Right renal pelvis (tissue), 4 donors: ENCODE measurements at regions not wholly inside any gene's neighbourhood (a gene's known extent, or its start where the extent isn't known, plus 50 kb on each side); places are given as distances from the start of the nearest gene placed in this dataset.

Experiments used
- DNase-seq, 4 donors: peaks; one replicate each; pipeline ENCODE4 v3.0.0-alpha.2; 2013; ENCODE audit warnings: low read depth in 4 of 4, low spot score in 3 of 4, missing footprints in 1 of 4

DNA sequence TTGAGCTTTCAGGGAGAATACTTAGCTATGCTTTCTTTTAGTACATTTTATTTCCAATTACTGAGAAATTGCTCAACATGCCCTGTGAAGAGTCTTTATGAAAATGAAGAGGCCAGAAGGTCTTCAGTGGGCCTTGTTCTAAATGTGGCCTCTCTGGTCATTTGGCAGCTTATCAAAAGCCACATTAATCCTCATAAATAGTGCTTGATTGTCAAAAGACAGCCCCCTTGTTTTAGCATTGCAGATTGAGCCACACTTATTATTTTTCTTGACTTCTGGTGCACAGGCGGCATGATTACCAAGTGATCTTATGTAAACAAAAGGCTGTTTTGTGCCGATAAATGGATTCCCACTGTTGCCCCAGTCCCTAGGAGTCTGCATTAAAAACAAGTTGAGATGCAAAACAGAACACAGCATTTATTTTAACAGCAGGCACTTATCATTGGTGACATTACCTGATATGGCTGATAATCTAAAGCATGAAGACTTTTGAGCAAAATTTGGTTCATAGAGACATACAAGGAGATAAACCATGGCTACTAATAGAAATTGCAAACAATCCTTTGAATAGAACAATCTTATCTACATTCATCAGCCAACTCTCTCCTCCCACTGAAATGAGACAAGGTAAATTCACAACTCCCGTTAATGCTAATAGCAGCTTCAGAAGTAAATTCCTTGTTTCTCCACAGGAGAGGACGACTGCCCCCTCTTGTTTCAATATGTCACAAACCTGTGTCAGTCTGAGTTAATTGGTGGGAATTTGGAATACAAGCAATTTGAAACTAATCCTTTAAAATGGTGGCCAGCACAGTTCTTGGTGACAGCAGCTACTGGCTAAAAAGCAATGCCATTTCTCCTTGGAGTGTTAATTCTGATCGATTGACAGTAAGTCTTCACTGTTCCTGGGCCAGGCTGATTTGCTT is 194.3 kb downstream of the NSUN3 start:
- DNase-seq: no peak

DNA sequence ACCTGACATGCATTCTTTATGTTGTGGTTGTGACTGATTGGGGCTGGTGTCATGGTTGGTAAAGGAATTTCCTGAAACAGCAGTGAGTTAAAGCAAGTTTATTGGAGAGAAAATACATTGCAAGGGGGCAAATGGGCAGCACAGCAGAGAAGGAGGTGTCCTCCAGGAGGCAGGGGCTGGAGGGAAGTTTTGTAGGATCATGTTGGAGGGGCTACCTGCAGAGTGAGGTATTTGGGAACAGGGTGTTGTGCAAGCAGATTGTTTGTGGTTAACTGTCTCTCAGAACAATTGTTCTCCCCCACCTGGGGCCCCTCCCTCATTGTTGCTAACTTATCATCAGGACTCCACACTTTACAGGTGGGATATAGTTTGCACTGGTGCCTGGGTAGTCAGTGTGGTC is 196.0 kb downstream of the NSUN3 start:
- no peak for DNase-seq

DNA sequence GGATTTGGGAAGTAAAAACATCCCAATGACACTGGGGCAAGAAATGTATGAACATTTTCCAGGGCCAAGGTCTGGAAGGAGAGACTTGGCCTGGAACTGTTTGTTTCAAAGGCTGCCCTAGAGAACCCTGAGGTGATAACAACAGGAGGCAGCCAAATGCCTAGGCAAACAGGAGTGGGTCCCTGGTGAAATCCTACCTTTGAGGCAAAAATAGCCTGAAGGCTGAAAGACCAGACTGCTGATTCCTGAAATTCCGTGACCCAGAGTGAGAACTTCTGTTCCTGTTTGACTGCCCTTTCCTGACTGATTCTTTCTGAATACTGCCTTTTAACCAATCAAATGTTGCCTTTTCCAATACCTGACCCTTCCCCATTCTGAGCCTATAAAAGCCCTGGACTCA is 196.4 kb downstream of the NSUN3 start:
- no peak for DNase-seq

DNA sequence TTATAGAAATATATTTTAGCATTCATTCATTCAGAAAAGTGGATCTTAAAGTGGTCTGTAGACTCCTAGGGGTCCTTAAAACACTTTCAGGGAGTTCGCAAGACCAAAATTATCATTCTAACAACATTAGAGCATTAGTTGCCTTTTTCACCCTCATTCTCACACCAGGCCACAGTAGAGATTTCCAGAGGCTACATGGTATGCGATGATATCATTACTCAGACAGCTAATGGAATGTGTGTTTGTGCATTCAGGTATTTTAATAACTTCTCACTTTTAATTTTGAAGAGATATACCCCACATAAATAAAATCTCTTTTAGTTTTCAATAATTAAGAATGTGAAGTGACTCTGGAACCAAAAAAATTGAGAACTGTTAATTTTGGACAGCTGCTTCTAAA is 206.9 kb downstream of the NSUN3 start:
- DNase-seq: no peak

DNA sequence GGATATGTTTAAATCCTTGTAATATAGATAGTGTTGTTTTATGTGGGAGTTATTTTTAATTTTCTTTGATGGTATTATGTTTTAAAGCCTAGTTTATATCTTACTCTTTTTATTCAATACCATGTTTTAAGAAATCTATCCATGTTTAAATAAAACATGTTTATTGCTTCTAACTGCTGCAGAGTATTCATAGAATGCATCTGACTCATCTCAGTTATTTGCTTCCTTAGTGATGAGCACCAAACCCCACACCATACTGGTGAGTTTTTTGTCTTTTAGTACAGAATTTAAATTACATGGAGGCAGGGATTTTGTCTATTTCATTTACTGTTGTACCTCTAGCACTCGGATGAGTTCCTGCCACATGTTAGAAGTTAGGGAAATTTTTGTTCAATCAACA is 209.2 kb downstream of the NSUN3 start:
- no peak for DNase-seq

DNA sequence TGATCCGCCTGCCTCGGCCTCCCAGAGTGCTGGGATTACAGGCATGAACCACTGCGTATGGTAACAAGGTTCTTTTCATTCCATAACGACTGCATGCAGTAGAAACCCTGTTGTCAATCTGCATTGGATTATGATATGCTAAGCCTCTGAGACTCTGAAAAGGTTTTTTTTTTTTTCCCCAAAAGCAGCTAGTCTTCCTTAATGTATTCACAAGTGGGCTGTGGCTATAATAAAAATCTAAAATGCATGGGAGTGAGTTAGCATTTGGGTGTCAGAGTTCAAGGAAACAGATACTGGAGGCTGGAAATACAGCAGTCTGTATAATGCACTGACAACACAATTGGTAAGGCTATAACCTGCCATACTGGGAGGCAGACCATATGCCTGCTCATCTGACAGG is 218.1 kb downstream of the NSUN3 start:
- DNase-seq: no peak

DNA sequence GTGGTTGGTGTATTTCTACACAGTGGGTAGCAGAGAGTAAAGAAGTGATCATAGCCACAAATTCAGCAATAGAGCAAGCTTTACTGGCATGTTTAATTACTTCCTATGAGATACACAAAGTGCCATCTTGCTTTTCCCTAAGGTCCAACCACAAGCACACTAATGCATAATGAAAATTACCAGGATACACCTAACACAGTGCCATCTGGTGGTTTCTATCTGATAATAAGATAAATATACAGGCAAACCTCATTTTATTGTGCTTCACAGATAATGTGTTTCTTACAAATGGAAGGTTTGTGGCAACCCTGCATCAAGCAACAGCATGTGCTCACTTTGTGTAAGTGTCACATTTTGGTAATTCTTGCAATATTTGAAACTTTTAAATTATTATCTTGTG is 223.0 kb downstream of the NSUN3 start:
- DNase-seq: no peak

DNA sequence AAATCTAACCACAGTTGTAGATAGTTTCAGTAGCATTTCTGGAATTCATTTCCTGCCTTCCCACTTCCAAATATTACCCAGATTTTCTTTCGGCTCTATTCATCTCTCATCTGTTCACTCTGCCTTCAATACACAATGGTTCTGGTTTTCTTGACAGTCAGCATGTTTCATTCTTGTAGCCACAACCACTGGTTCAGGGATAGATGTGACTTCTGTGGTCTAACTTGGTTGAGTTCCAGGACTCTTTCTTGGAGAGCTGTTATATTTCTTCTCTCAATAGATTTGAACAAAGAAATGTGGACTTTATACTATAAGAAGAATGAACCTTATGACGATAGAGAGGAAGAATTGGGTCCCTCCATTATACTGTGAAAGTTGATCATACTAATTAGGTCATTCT is 228.8 kb downstream of the NSUN3 start:
- no peak for DNase-seq

DNA sequence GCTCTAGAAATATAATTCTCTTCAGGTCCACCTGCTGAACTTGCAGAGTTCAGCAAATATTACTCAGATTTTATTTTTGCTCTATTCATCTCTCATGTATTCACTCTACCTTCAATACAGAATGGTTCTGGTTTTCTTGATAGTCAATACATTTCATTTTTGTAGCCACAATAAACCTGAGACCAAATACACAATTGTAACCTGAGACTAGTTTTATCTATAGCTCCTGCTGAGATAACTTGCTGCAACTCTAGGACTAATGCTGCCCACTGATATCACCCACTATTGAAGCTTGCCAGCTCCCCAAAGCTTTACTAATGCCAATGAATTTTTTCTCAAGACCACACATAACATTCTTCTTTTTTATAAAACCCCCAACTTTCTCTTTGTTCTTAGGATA is 229.3 kb downstream of the NSUN3 start:
- DNase-seq: no peak

DNA sequence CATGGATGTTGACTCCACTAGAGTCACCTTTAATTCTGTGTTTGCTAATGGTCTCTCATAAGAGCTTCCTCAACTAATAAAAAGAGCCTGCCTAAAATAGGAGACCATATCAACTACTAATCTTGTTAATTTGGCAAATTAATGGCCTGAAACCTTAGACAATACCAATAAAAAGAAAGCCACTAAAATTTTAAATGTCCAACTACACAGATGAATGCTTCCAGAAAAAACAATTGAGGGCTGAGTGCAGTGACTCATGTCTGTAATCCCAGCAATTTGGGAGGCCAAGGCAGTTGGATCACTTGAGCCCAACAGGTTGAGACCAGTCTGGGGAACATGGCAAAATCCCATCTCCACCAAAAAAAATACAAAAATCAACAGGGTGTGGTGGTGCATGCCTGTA is 230.9 kb downstream of the NSUN3 start:
- no peak for DNase-seq

DNA sequence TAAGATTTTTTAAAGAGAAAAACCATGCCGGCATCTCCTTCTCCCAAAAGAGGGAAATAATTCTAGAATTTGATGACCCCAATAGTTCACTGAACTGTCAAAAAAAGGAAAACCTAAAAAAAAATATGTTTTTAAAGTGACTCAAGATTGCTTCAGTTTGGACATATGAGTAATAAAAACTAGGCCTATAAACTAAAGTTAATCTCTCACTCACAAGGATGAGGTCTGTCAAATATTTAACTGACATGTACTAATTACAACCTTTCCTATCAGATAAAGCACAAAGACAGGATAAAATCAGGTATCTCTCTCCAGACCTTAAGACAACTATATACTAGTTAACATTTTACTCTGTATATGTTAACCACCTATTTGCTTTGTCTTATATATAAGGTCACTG is 231.9 kb downstream of the NSUN3 start:
- DNase-seq: no peak

DNA sequence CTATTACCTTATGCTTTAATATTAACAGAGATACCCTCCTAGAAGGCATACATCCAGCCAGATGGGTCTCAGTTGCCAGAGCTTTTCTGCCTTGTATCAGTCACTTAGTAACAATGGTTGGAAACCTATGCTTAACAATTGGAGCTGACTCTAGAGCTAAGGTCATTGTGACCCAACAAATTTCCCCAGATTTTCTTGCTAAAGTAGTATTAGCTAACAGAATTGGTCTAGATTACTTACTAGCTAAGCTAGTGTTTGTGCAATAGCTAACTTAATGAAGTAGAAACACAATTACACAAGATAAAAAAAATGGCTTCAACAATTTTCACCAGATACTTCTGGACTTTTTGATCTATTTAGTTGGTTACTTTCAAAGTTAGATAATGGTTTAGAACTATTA is 236.9 kb downstream of the NSUN3 start:
- DNase-seq: no peak

DNA sequence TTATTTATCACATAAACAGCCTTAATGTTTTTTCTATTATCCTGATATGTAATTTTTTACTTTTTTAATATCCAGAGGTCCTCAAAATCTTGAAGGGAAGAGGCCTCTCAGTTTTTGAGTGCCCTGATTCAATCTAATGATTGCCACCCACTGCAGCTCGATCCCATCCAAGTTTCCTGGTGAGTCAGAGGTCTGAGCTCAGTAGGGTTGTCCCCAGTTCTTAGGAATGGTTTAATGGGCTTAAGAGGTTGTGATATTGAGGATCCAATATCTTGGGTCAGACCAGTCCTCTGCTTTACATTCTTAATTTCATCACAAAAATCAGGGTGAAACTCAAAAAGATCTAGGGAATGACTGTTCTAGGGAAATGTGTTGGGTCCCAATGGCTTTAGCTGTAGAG is 238.5 kb downstream of the NSUN3 start:
- DNase-seq: no peak

DNA sequence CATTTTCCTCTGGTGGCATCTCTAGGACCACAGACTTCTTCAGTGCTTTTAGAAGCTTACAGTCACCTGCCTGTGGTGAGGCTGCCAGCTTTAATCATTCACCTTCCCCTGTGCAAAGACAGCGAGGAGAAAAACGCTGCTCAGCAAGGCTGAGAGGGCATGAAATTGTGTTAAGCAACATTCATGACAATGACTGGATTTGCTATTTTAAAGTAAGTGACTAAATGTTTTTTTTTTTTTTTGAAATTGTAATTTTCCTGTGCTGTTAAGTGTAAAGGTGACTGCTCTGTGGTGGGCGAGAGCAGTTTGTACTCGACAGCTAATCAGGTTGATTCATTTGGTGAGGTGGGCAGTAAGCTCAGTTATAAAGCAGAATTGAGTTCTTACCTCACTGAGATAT is 240.4 kb downstream of the NSUN3 start:
- DNase-seq: no peak

DNA sequence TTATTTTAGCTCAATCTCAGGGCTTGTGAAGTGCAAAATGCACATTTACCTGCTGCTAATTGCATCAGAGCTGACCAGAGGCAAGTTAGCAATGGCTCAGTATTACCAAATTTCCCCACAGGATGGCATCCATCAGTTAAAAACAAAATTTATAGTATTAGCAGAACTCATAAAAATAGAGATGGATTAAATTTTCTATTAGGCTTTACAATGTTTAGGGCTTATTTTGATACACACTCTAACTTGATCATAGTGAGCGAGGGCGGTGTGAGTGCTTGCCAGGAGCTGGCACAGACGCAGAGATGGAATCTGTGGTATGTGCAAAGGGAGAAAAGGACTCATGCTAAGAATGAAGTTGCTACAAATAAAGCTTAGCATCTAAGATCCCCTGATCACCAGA is 241.0 kb downstream of the NSUN3 start:
- DNase-seq: no peak

DNA sequence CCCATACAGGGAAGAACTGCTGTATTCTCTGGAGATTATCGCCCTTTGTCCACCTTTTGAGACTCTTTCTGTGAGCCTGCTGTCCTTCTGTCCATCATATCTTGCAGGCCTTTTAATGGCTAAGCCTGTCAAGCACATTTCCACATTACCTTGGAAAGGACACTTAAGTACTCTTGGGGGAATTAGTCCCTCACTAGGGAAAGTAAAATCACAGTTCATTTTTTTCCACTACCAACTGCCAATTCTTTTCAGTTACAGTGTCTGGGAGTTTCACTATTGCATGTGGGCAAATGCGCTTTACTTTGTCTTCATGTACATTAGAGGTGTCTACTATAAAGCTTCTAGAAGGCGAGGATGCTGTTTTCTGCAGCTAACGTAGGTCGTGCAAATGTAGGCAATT is 242.1 kb downstream of the NSUN3 start:
- no peak for DNase-seq

DNA sequence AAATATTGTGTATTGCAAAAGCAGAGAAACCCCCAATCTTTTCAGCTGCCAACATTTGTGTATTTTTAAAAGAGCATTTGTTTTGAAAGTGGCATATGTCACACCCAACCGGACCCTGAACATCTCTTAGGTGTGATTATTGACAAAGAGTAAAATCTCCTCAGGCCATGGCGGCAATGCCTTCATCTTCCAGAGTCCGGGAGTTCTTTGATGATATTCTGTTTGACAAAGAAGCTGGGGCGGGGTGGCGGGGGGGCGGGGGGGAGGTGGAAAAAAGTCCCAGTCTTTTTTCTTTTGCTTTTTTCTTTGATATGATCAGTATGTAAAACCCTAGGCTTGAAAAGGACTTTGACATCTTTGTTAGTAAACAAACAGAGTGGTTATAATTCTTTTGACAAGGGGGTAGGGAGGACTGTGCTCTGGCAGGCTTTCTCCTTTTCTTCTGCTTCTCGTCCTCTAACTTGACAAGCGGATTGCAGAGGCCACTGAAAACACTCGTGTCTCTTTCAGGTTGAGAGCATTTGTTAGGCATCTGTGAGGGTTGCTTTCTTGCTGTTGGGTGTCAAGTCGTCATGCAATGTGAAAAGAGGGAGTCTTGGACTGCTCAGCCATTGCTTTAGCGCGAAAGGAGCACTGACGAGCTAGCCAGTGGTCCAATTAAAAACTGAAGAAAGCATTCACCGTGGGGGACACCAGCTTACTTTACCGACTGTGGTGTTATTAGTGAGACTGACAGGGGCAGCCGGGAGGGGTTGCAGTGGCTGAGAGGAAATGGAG is 243.2 kb downstream of the NSUN3 start:
- DNase-seq: no peak

DNA sequence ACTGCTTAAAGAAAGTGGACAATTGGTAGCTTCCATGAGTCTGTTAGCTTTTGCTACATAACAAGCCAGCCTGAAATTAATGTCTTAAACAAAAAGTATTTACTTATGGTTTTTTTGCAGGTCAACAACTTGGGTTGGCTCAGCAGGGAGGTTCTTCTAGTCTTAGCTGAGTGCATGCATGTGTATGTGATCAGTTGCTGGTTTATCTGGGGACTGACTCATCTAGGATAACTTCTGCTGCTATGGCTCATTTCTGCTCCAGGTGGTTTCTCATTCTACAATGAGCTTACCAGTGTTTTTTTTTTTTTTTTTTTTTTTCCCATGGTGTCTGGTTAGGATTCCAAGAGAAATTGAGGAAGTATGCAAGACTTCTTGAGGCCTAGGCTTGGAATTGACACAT is 244.7 kb downstream of the NSUN3 start:
- DNase-seq: no peak

DNA sequence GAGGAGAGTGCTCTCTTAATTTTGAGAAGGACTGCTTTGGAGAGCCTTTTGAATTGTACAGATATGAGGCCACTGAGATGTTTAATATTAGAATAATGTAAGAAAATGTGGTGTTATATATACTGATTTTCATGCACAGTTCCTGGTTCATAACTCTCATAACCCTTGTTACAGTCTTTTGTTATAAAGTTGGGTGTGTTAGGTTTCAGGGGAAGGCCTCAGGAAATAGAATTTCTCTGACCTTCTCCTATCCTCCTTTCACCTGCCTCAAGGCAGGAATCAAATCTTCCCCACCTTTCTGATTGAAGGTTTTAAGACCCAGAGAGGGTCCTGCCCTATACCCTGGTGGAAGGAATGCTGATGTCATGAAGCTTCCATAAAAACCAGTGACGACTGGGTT is 245.9 kb downstream of the NSUN3 start:
- DNase-seq: no peak

DNA sequence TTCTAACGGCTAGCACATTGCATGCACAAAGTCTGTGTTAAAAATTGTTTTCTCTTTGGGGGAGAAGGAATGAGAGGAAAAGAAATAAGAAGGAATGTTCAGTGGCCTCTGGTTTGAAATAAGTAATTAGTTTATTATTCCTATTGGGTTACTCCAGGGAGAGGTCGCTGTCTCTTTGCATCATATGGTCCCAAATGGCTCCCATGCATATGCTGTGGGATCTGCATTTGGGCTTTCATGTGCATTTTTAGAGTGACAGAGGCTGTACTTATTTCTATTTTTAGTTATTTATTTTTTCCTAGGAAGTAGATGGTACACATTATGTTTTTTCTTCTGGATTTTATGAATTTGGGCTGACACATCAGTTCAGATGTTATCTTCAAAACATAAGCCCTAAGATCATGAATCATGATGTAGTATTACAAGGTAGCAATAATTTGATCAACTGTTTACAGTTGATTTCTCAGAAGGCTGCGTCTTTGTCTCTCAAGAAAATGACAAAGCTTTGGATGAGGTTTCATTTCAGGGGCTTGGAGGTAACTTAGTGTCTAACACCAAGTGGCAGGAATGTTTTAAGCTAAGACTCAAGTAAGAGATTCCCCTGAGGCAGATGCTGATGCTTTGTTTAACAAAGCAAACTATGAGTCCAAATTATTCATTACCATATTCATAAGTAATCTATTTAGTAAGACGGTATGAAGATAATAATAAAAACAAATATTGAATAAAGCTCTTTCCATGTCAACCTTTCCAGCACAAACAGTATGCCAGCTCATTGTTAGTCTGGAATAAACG is 247.7 kb downstream of the NSUN3 start:
- no peak for DNase-seq

DNA sequence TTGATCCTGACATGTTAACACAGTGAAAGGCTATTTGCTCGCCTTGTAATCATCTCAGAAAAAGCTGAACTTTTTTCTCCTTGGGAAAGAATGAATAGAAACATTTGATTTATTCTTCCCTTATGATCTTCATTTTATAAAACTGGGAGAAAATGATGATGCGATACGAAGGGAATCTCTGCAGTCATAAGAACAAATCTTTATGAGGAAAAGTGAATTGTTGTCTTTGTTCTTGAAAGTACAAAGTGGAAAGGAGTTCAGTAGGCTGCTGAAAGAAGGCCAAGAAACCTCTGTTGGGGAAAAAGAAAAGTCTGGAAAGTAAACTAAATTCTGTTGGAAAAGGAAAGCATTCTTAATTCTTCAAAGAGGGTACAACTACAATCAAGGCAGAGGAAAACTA is 248.8 kb downstream of the NSUN3 start:
- DNase-seq: no peak
